ENCODE measurements at regions not wholly inside any gene's neighbourhood (a gene's known extent, or its start where the extent isn't known, plus 50 kb on each side); places are given as distances from the start of the nearest gene placed in this dataset.
A peak's percentile ranks its signal among the peaks of the same experiment; 100 is the strongest.

DNA sequence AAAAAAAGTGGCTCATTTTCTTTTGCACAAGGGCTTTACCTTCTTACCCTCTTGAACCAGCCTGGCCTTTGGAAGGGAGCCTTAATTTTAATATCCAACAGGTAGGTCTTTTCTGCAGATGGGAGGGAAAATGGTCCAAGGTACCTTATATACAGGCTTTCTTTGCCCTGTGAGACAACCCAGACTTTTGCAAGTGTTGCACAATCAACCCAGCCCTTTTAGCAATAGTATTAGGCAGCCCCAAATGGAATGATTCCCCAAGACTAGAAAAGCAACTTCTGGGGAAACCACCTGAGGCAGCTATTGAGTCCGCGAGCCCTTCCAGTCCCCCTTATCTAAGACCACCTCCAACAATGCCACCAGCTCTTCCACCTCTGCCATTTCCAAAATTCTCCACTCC lies 1138.3 kb downstream of the XPNPEP1 start:
- Histone ChIP-seq H3K4me2 (ENCODE audit: low read depth, low read length, poor library complexity, severe bottlenecking) (no peak overlapping the region), H2AFZ (ENCODE audit: low read length) (no peak overlapping the region)
- TF ChIP-seq CTCF (conservative IDR thresholded peaks at IDR 0.05; ENCODE audit: low read length) (no peak), EZH2phosphoT487 (IDR thresholded peaks at IDR 0.05; ENCODE audit: borderline replicate concordance) (no peak)

GRCh38 chr10:108784534-108784933 lies 1138.8 kb downstream of the XPNPEP1 start:
- TF ChIP-seq CTCF (conservative IDR thresholded peaks at IDR 0.05; ENCODE audit: low read length) (no peak), EZH2phosphoT487 (IDR thresholded peaks at IDR 0.05; ENCODE audit: borderline replicate concordance) (no peak)
- no peaks in the 10 kb centered on the region for H3K9me2 ChIP-seq (replicated peaks; ENCODE audit: low read depth, low read length)

More for the DNA sequence above, 1138.3 kb downstream of the XPNPEP1 start:
- Histone ChIP-seq H3K27me3 (ENCODE audit: insufficient read depth, low read length, poor library complexity, severe bottlenecking) (no peaks in the 10 kb centered on the region), H3K9ac (ENCODE audit: low read depth, low read length, poor library complexity, severe bottlenecking) (no peak overlapping the region), H3K9me3 (ENCODE audit: insufficient read depth, low read depth, low read length) (no peaks in the 10 kb centered on the region), H3F3A (ENCODE audit: low read depth) (no peaks in the 10 kb centered on the region), H3K4me1 (ENCODE audit: insufficient read depth, low read length, poor library complexity, severe bottlenecking) (no peaks in the 10 kb centered on the region), H4K20me1 (ENCODE audit: insufficient read depth, low read length, poor library complexity, severe bottlenecking) (no peaks in the 10 kb centered on the region), H3K9me2 (replicated peaks; ENCODE audit: low read depth, low read length) (no peaks in the 10 kb centered on the region), H3K79me2 (ENCODE audit: insufficient read depth, low read length) (no peaks in the 10 kb centered on the region), H3K4me3 (ENCODE audit: low read length, poor library complexity, severe bottlenecking) (no peak overlapping the region), H3K36me3 (ENCODE audit: insufficient read depth, low read length) (no peaks in the 10 kb centered on the region)

GRCh38 chr10:108783897-108784296 lies 1139.4 kb downstream of the XPNPEP1 start:
- H3K9me3 ChIP-seq (ENCODE audit: insufficient read depth, low read depth, low read length): no peaks in the 10 kb centered on the region
- no peaks in the 10 kb centered on the region for H3K9me2 ChIP-seq (replicated peaks; ENCODE audit: low read depth, low read length)
- no peaks in the 10 kb centered on the region for H3K4me1 ChIP-seq (ENCODE audit: insufficient read depth, low read length, poor library complexity, severe bottlenecking)
- H3F3A ChIP-seq (ENCODE audit: low read depth): no peaks in the 10 kb centered on the region
- H3K9ac ChIP-seq (ENCODE audit: low read depth, low read length, poor library complexity, severe bottlenecking): no peak overlapping the region
- no peak overlapping the region for H3K4me3 ChIP-seq (ENCODE audit: low read length, poor library complexity, severe bottlenecking)
- H2AFZ ChIP-seq (ENCODE audit: low read length): no peak overlapping the region
- H3K79me2 ChIP-seq (ENCODE audit: insufficient read depth, low read length): no peaks in the 10 kb centered on the region
- TF ChIP-seq CTCF (conservative IDR thresholded peaks at IDR 0.05; ENCODE audit: low read length) (peak; percentile 67), EZH2phosphoT487 (IDR thresholded peaks at IDR 0.05; ENCODE audit: borderline replicate concordance) (no peak)
- no peaks in the 10 kb centered on the region for H4K20me1 ChIP-seq (ENCODE audit: insufficient read depth, low read length, poor library complexity, severe bottlenecking)
- no peaks in the 10 kb centered on the region for H3K36me3 ChIP-seq (ENCODE audit: insufficient read depth, low read length)
- no peak overlapping the region for H3K4me2 ChIP-seq (ENCODE audit: low read depth, low read length, poor library complexity, severe bottlenecking)
- no peaks in the 10 kb centered on the region for H3K27me3 ChIP-seq (ENCODE audit: insufficient read depth, low read length, poor library complexity, severe bottlenecking)

More at GRCh38 chr10:108784534-108784933, 1138.8 kb downstream of the XPNPEP1 start:
- no peaks in the 10 kb centered on the region for H3K36me3 ChIP-seq (ENCODE audit: insufficient read depth, low read length)
- no peak overlapping the region for H2AFZ ChIP-seq (ENCODE audit: low read length)
- no peaks in the 10 kb centered on the region for H3K9me3 ChIP-seq (ENCODE audit: insufficient read depth, low read depth, low read length)
- no peak overlapping the region for H3K9ac ChIP-seq (ENCODE audit: low read depth, low read length, poor library complexity, severe bottlenecking)
- no peaks in the 10 kb centered on the region for H3K4me1 ChIP-seq (ENCODE audit: insufficient read depth, low read length, poor library complexity, severe bottlenecking)
- H3K4me2 ChIP-seq (ENCODE audit: low read depth, low read length, poor library complexity, severe bottlenecking): no peak overlapping the region
- no peaks in the 10 kb centered on the region for H4K20me1 ChIP-seq (ENCODE audit: insufficient read depth, low read length, poor library complexity, severe bottlenecking)
- no peak overlapping the region for H3K4me3 ChIP-seq (ENCODE audit: low read length, poor library complexity, severe bottlenecking)
- H3F3A ChIP-seq (ENCODE audit: low read depth): no peaks in the 10 kb centered on the region
- H3K27me3 ChIP-seq (ENCODE audit: insufficient read depth, low read length, poor library complexity, severe bottlenecking): no peaks in the 10 kb centered on the region
- H3K79me2 ChIP-seq (ENCODE audit: insufficient read depth, low read length): no peaks in the 10 kb centered on the region

Data from Loucy (cell line).